A673 (cell line): ENCODE measurements at regions not wholly inside any gene's neighbourhood (a gene's known extent, or its start where the extent isn't known, plus 50 kb on each side); places are given as distances from the start of the nearest gene placed in this dataset.

Source experiments
- BruUV-seq: library from RNA; stranded (reverse); fragments of 400-500 nt; replicated peaks from 2 replicates; lab custom pipeline; 2021; lab: Mats Ljungman, UMichigan
- CTCF ChIA-PET: fragments of 300-600 bp; sonication (Branson Sonifier 250); formaldehyde crosslinking; loops from one replicate; lab custom pipeline; 2022; ENCODE audit warnings: antibody characterized with exemption; lab: Charles Lee
- POLR2A ChIA-PET: fragments of 300-600 bp; sonication (Branson Sonifier 250); formaldehyde crosslinking; loops from one replicate; lab custom pipeline; 2022; ENCODE audit warnings: antibody characterized with exemption; ENCODE audit not compliant: low non-redundant PET; lab: Charles Lee
- DNase-seq: peaks from one replicate; pipeline ENCODE4 v3.0.0-alpha.2; 2015; ENCODE audit warnings: low spot score
- H3K27ac ChIP-seq: fragments of 200-600 bp; sonication (generic); 2 replicates; pipeline ENCODE4 v1.5.1; 2016; ENCODE audit warnings: mixed run types, low read depth, mild to moderate bottlenecking, mixed read lengths, antibody characterized with exemption, low read length; ENCODE audit not compliant: poor library complexity, severe bottlenecking
- H3K27me3 ChIP-seq: fragments of 200-600 bp; sonication (generic); replicated peaks from 2 replicates; pipeline ENCODE4 v1.6.1; 2017; ENCODE audit warnings: mixed run types, low read depth, mild to moderate bottlenecking, mixed read lengths, antibody characterized with exemption, low read length; ENCODE audit not compliant: insufficient read depth, poor library complexity
- H3K36me3 ChIP-seq: fragments of 200-600 bp; sonication (generic); 2 replicates; pipeline ENCODE4 v1.6.1; 2016; ENCODE audit warnings: mixed run types, mild to moderate bottlenecking, mixed read lengths, antibody characterized with exemption, low read length; ENCODE audit not compliant: insufficient read depth, poor library complexity, severe bottlenecking
- H3K4me1 ChIP-seq: fragments of 200-600 bp; sonication (generic); 2 replicates; pipeline ENCODE4 v1.6.1; 2017; ENCODE audit warnings: mixed run types, mild to moderate bottlenecking, mixed read lengths, antibody characterized with exemption, low read length; ENCODE audit not compliant: insufficient read depth, poor library complexity, severe bottlenecking
- H3K4me3 ChIP-seq: fragments of 200-600 bp; sonication (generic); 2 replicates; pipeline ENCODE4 v1.5.1; 2016; ENCODE audit warnings: low read depth, mixed run types, mild to moderate bottlenecking, mixed read lengths, low read length; ENCODE audit not compliant: poor library complexity, severe bottlenecking
- H3K9me3 ChIP-seq: fragments of 200-600 bp; sonication (generic); 2 replicates; pipeline ENCODE4 v1.6.1; 2016; ENCODE audit warnings: mixed run types, low read depth, mild to moderate bottlenecking, mixed read lengths, antibody characterized with exemption, low read length; ENCODE audit not compliant: poor library complexity, severe bottlenecking
- CTCF ChIP-seq: fragments of 300-800, 200-600 bp; sonication (generic); conservative IDR thresholded peaks from 2 replicates; pipeline ENCODE4 v1.5.1; 2017; ENCODE audit warnings: low read depth, mild to moderate bottlenecking, antibody characterized with exemption, low read length, moderate library complexity, mixed read lengths
- EZH2 ChIP-seq: fragments of 200-600 bp; sonication (generic); IDR thresholded peaks from 2 replicates; pipeline ENCODE4 v1.6.1; 2017; ENCODE audit warnings: borderline replicate concordance, low read depth, mild to moderate bottlenecking, mixed read lengths, antibody characterized with exemption, low read length; ENCODE audit not compliant: poor library complexity, severe bottlenecking
- intact Hi-C: fragments of 100-400 bp; cut with micrococcal nuclease; formaldehyde crosslinking; loops from one replicate; pipeline ENCODE4 v1.10.0; 2022; ENCODE audit not compliant: unreplicated experiment

GRCh38 chr1:37233606-37234005, 199.3 kb upstream of the GRIK3 start:
- TF ChIP-seq CTCF (no peak), EZH2 (no peak)
- BruUV-seq, result no TSS peak
- POLR2A ChIA-PET, result no interaction called here
- Histone ChIP-seq H3K27me3 (peaks cover 24% of the 10 kb centered on the region), H3K36me3 (no peaks in the 10 kb centered on the region), H3K9me3 (no peaks in the 10 kb centered on the region), H3K4me1 (no peaks in the 10 kb centered on the region), H3K4me3 (no peak overlapping the region), H3K27ac (no peak overlapping the region)
- CTCF ChIA-PET, result no interaction called here
- DNase-seq, result no peak
- intact Hi-C loops, result no loop called here

GRCh38 chr1:37234941-37235418, 200.7 kb upstream of the GRIK3 start:
- H3K9me3 ChIP-seq, result no peaks in the 10 kb centered on the region
- BruUV-seq, result no TSS peak
- no peak for DNase-seq
- H3K4me3 ChIP-seq, result no peak overlapping the region
- H3K27ac ChIP-seq, result no peak overlapping the region
- intact Hi-C loops, result no loop called here
- no peaks in the 10 kb centered on the region for H3K36me3 ChIP-seq
- ChIA-PET POLR2A (no interaction called here), CTCF (no interaction called here)
- TF ChIP-seq EZH2, result no peak
- H3K27me3 ChIP-seq, result peaks cover 25% of the 10 kb centered on the region
- H3K4me1 ChIP-seq, result no peaks in the 10 kb centered on the region

DNA sequence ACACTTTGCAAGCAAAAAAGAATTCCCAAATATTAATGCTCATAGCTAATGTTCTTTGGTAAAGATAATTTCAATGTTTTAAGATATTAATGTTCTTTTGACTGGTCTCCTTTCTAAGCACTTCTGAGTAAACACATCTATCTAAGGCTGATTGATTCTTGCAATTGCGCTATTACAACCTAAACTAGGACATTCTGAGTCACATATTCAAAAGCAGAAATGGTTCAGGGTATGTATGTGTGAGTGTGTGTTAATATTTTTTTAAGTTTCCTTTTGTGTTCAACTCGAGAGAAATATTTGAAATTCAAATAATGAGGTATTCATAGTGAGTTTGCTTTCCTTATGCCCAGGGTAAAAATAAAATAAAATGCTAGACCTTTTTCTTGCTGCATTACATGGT, 203.6 kb upstream of the GRIK3 start:
- ChIA-PET POLR2A (no interaction called here), CTCF (no interaction called here)
- no peak for DNase-seq
- intact Hi-C loops, result no loop called here
- Histone ChIP-seq H3K4me3 (no peak overlapping the region), H3K27ac (no peak overlapping the region), H3K4me1 (no peaks in the 10 kb centered on the region), H3K36me3 (no peaks in the 10 kb centered on the region), H3K27me3 (peaks cover 32% of the 10 kb centered on the region), H3K9me3 (no peaks in the 10 kb centered on the region)
- no peak for TF ChIP-seq EZH2
- TF ChIP-seq CTCF, result no peak
- no TSS peak for BruUV-seq
